ENCODE measurements at regions not wholly inside any gene's neighbourhood (a gene's known extent, or its start where the extent isn't known, plus 50 kb on each side); places are given as distances from the start of the nearest gene placed in this dataset.

GRCh38 chr1:182121787-182122186 is 60.3 kb upstream of the ZNF648 start:
- TF ChIP-seq POLR2A (IDR thresholded peaks at IDR 0.05) (no peak), CTCF (IDR thresholded peaks at IDR 0.05) (no peak)

Data from vagina (tissue), 2 donors.